Lung (tissue), 11 donors: ENCODE measurements at regions not wholly inside any gene's neighbourhood (a gene's known extent, or its start where the extent isn't known, plus 50 kb on each side); places are given as distances from the start of the nearest gene placed in this dataset.
"Not testable (repeated sequence)": the region's sequence is repeated elsewhere in the genome, so short reads cannot be mapped to it uniquely, and the experiment has no call there.

ENCODE experiments used
- ATAC-seq: fragments of 200-7000 bp; cut with Tn5 transposase; one replicate; pipeline ENCODE4 v1.9.1; 2020; ENCODE audit warnings: moderate number of reproducible peaks; ENCODE audit not compliant: insufficient read depth, low FRiP score
- DNase-seq, 3 donors: peaks; one replicate each; pipeline ENCODE4 v3.0.0-alpha.2; 2013 to 2017
- H3K27ac ChIP-seq, 2 donors: one replicate each; pipeline ENCODE4 v1.5.1; 2013; ENCODE audit warnings: mild to moderate bottlenecking in 2 of 2, moderate library complexity in 2 of 2, control low read depth in 1 of 2, inconsistent platforms in 1 of 2, low read depth in 1 of 2, low read length in 1 of 2
- H3K27me3 ChIP-seq, 3 donors: one replicate each; pipeline ENCODE4 v1.5.1; 2013; ENCODE audit warnings: low read length in 2 of 3; ENCODE audit not compliant: control insufficient read depth in 3 of 3, insufficient read depth in 3 of 3
- H3K36me3 ChIP-seq, 4 donors: one replicate each; pipeline ENCODE4 v1.5.1; 2013; ENCODE audit warnings: low read length in 4 of 4, mild to moderate bottlenecking in 1 of 4, moderate library complexity in 1 of 4; ENCODE audit not compliant: control insufficient read depth in 4 of 4, insufficient read depth in 4 of 4
- H3K4me1 ChIP-seq, 5 donors: one replicate each; pipeline ENCODE4 v1.5.1; 2013; ENCODE audit warnings: low read length in 5 of 5, mild to moderate bottlenecking in 2 of 5, moderate library complexity in 1 of 5; ENCODE audit not compliant: control insufficient read depth in 5 of 5, insufficient read depth in 5 of 5
- H3K4me3 ChIP-seq: one replicate; pipeline ENCODE4 v1.5.1; 2013; ENCODE audit warnings: mild to moderate bottlenecking, control low read depth, moderate library complexity
- H3K9ac ChIP-seq, 2 donors: one replicate each; pipeline ENCODE4 v1.5.1; 2013; ENCODE audit warnings: low read length in 2 of 2, control low read depth in 1 of 2; ENCODE audit not compliant: insufficient read depth in 1 of 2
- H3K9me3 ChIP-seq, 4 donors: one replicate each; pipeline ENCODE4 v1.5.1; 2013; ENCODE audit warnings: low read length in 3 of 4, mild to moderate bottlenecking in 1 of 4, moderate library complexity in 1 of 4; ENCODE audit not compliant: control insufficient read depth in 4 of 4, insufficient read depth in 3 of 4
- CTCF ChIP-seq: IDR thresholded peaks from 2 replicates; pipeline ENCODE4 v1.5.1; 2012; ENCODE audit warnings: mild to moderate bottlenecking; ENCODE audit errors: control extremely low read depth, extremely low read depth
- WGBS, 2 donors: extraction: QIAGEN DNeasy Blood & Tissue Kit; methylation state at CpG; one replicate each; pipeline ENCODE4 v1.1.7; 2013; 5-methylcytosine and 5-hydroxymethylcytosine counted together
- donor health status: control.
- donor health status: control.
- donor health status: Bipolar disorder and iron deficiency.
- donor health status: healthy.
- donor health status: DM: yes; HTN: yes; CAD: no.

- no peaks in the 10 kb centered on the region for H3K27me3 ChIP-seq
- no peak for TF ChIP-seq CTCF
- H3K4me1 ChIP-seq, result peaks cover 2 to 43% (median 4%) of the 10 kb centered on the region in 5 donors
- no peak overlapping the region for H3K27ac ChIP-seq
- H3K4me3 ChIP-seq, result no peak overlapping the region
- no peak overlapping the region for H3K9ac ChIP-seq
- ATAC-seq, result no peak
- no peaks in the 10 kb centered on the region for H3K9me3 ChIP-seq
- DNase-seq, result peak; percentile 85 to 99 (median 99)
- no peaks in the 10 kb centered on the region for H3K36me3 ChIP-seq
- WGBS, 2 donors, result 28 to 51% methylated on average over 2 of the region's 2 CpGs
Measured at GRCh38 chr1:101484689-101485338, 248.0 kb downstream of the S1PR1 start.

GRCh38 chr1:101485712-101486111, 248.9 kb downstream of the S1PR1 start:
- Histone ChIP-seq H3K9me3 (no peaks in the 10 kb centered on the region), H3K27me3 (no peaks in the 10 kb centered on the region), H3K4me1 (peaks cover 0 to 43% (median 4%) of the 10 kb centered on the region in 5 donors), H3K4me3 (no peak overlapping the region), H3K36me3 (no peaks in the 10 kb centered on the region), H3K9ac (no peak overlapping the region), H3K27ac (no peak overlapping the region)
- ATAC-seq, result no peak
- peak in 1 of 3 donors; percentile 42 for DNase-seq
- WGBS, 2 donors, result 0 to 67% methylated on average over 1 of the region's 1 CpG
- no peak for TF ChIP-seq CTCF

- WGBS, 2 donors, result 88 to 100% methylated on average over 1 of the region's 1 CpG
Measured at GRCh38 chr1:101492144-101492543, 255.3 kb downstream of the S1PR1 start.

GRCh38 chr1:101493920-101494319, 257.1 kb downstream of the S1PR1 start:
- H3K36me3 ChIP-seq, H3K9me3 ChIP-seq, H3K27ac ChIP-seq, H3K27me3 ChIP-seq, H3K4me1 ChIP-seq, H3K9ac ChIP-seq, ATAC-seq, DNase-seq, H3K4me3 ChIP-seq: not testable (repeated sequence)
- WGBS, 2 donors, result 89 to 94% methylated on average over 3 of the region's 3 CpGs

More at GRCh38 chr1:101492144-101492543, 255.3 kb downstream of the S1PR1 start:
- not testable (repeated sequence) for H3K36me3 ChIP-seq, ATAC-seq, DNase-seq, H3K4me3 ChIP-seq, H3K4me1 ChIP-seq, H3K9me3 ChIP-seq, H3K27me3 ChIP-seq, H3K27ac ChIP-seq, H3K9ac ChIP-seq
